ENCODE measurements at regions not wholly inside any gene's neighbourhood (a gene's known extent, or its start where the extent isn't known, plus 50 kb on each side); places are given as distances from the start of the nearest gene placed in this dataset.

DNA sequence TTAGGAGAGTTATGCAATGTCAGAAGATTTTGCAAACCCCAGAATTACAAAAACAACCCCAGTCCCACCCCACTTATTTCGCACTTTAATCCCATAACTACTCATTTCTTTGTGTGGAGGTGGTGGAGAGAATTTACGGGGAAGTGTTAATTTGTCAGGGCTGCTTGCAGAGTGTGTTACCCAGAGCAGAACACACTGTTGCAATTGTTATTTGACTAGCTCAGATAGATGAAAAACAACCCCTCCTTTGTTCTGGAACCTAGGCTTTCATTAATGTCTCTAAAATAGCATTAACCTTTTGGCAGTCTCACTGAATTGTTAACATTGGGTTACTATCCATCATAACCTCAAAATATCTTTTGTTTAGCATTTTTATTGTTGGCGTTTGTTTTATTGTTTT lies 55.8 kb upstream of the MINAR1 start:
- Histone ChIP-seq H4K20me1 (ENCODE audit: insufficient read depth) (no peaks in the 10 kb centered on the region), H3K9me3 (ENCODE audit: low read length) (no peaks in the 10 kb centered on the region), H3K9me2 (ENCODE audit: insufficient read depth, low read length) (no peaks in the 10 kb centered on the region), H3K9ac (ENCODE audit: low read length) (no peak overlapping the region), H3F3A (ENCODE audit: insufficient read depth, low read length, poor library complexity, severe bottlenecking) (no peaks in the 10 kb centered on the region), H3K27me3 (ENCODE audit: insufficient read depth, low read depth, low read length) (no peaks in the 10 kb centered on the region), H3K27ac (ENCODE audit: low read length) (no peak overlapping the region), H3K4me3 (ENCODE audit: low read length) (no peak overlapping the region), H3K36me3 (ENCODE audit: insufficient read depth, low read length) (no peaks in the 10 kb centered on the region), H3K4me2 (ENCODE audit: low read length) (no peak overlapping the region), H3K79me2 (replicated peaks; ENCODE audit: insufficient read depth, low read length) (no peaks in the 10 kb centered on the region), H2AFZ (ENCODE audit: low read depth, low read length) (no peak overlapping the region)
- TF ChIP-seq MXI1 (conservative IDR thresholded peaks at IDR 0.05; ENCODE audit: poor library complexity, severe bottlenecking) = no peak
- no peak for TF ChIP-seq TAF1 (IDR thresholded peaks at IDR 0.05; ENCODE audit: low read depth)
- TF ChIP-seq, protein P1, sequence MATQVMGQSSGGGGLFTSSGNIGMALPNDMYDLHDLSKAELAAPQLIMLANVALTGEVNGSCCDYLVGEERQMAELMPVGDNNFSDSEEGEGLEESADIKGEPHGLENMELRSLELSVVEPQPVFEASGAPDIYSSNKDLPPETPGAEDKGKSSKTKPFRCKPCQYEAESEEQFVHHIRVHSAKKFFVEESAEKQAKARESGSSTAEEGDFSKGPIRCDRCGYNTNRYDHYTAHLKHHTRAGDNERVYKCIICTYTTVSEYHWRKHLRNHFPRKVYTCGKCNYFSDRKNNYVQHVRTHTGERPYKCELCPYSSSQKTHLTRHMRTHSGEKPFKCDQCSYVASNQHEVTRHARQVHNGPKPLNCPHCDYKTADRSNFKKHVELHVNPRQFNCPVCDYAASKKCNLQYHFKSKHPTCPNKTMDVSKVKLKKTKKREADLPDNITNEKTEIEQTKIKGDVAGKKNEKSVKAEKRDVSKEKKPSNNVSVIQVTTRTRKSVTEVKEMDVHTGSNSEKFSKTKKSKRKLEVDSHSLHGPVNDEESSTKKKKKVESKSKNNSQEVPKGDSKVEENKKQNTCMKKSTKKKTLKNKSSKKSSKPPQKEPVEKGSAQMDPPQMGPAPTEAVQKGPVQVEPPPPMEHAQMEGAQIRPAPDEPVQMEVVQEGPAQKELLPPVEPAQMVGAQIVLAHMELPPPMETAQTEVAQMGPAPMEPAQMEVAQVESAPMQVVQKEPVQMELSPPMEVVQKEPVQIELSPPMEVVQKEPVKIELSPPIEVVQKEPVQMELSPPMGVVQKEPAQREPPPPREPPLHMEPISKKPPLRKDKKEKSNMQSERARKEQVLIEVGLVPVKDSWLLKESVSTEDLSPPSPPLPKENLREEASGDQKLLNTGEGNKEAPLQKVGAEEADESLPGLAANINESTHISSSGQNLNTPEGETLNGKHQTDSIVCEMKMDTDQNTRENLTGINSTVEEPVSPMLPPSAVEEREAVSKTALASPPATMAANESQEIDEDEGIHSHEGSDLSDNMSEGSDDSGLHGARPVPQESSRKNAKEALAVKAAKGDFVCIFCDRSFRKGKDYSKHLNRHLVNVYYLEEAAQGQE (IDR thresholded peaks at IDR 0.05; ENCODE audit: borderline replicate concordance) = no peak

DNA sequence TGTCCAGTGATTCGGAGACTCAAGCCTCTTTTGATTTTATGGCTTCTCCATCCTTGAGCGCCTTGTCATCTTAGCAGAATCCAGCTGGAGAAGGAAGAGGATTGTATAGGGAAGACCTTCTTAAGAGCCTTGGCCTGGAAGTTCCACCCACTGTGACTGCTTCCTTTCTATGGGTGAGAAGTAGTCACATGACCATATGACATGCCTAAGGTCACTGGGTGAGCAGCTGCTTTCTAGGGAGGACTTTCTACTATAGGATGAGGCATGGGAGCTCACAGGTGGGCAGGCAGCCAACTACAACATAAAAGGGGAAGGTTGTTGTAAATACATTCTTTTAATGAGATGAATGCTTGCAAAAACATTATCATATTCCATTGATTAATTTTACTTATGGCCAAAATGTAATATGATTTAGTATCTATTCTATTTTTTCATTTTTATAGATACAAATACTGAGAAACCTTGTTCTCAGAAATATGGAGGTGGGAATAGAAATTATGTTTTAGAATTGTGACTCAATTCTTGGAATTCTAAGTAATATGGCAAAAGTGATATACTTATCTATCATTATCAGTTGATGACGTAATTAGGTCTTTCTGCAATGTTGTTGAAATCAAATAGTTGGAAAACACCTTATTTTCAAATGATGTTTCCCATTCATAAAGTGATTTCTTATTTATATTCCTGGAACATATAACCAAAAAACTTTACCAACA lies 53.6 kb upstream of the MINAR1 start:
- no peaks in the 10 kb centered on the region for H3K9me2 ChIP-seq (ENCODE audit: insufficient read depth, low read length)
- TF ChIP-seq POLR2AphosphoS5 (IDR thresholded peaks at IDR 0.05) = no peak
- TF ChIP-seq MXI1 (conservative IDR thresholded peaks at IDR 0.05; ENCODE audit: poor library complexity, severe bottlenecking) = no peak
- TF ChIP-seq SMC3 (conservative IDR thresholded peaks at IDR 0.05; ENCODE audit: poor library complexity) = no peak
- no peak for TF ChIP-seq EZH2 (IDR thresholded peaks at IDR 0.05; ENCODE audit: borderline replicate concordance, insufficient read depth, low read length, poor library complexity, severe bottlenecking)
- TF ChIP-seq TAF1 (IDR thresholded peaks at IDR 0.05; ENCODE audit: low read depth) = no peak
- no peak for TF ChIP-seq EP300 (conservative IDR thresholded peaks at IDR 0.05; ENCODE audit: poor library complexity, severe bottlenecking)
- no peak for TF ChIP-seq RAD21 (conservative IDR thresholded peaks at IDR 0.05)
- TF ChIP-seq, protein P2, sequence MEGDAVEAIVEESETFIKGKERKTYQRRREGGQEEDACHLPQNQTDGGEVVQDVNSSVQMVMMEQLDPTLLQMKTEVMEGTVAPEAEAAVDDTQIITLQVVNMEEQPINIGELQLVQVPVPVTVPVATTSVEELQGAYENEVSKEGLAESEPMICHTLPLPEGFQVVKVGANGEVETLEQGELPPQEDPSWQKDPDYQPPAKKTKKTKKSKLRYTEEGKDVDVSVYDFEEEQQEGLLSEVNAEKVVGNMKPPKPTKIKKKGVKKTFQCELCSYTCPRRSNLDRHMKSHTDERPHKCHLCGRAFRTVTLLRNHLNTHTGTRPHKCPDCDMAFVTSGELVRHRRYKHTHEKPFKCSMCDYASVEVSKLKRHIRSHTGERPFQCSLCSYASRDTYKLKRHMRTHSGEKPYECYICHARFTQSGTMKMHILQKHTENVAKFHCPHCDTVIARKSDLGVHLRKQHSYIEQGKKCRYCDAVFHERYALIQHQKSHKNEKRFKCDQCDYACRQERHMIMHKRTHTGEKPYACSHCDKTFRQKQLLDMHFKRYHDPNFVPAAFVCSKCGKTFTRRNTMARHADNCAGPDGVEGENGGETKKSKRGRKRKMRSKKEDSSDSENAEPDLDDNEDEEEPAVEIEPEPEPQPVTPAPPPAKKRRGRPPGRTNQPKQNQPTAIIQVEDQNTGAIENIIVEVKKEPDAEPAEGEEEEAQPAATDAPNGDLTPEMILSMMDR (IDR thresholded peaks at IDR 0.05; ENCODE audit: poor library complexity, severe bottlenecking) = no peak
- TF ChIP-seq, protein P1 (IDR thresholded peaks at IDR 0.05; ENCODE audit: borderline replicate concordance) = no peak
- H4K20me1 ChIP-seq (ENCODE audit: insufficient read depth) = no peaks in the 10 kb centered on the region
- H3F3A ChIP-seq (ENCODE audit: insufficient read depth, low read length, poor library complexity, severe bottlenecking) = no peaks in the 10 kb centered on the region
- H3K27ac ChIP-seq (ENCODE audit: low read length) = no peak overlapping the region
- no peaks in the 10 kb centered on the region for H3K36me3 ChIP-seq (ENCODE audit: insufficient read depth, low read length)
- H3K9ac ChIP-seq (ENCODE audit: low read length) = no peak overlapping the region
- no peaks in the 10 kb centered on the region for H3K9me3 ChIP-seq (ENCODE audit: low read length)
- no peak overlapping the region for H3K4me3 ChIP-seq (ENCODE audit: low read length)
- no peak overlapping the region for H3K4me2 ChIP-seq (ENCODE audit: low read length)
- no peak overlapping the region for H2AFZ ChIP-seq (ENCODE audit: low read depth, low read length)
- H3K27me3 ChIP-seq (ENCODE audit: insufficient read depth, low read depth, low read length) = no peaks in the 10 kb centered on the region
- no peaks in the 10 kb centered on the region for H3K79me2 ChIP-seq (replicated peaks; ENCODE audit: insufficient read depth, low read length)
